ENCODE measurements at regions not wholly inside any gene's neighbourhood (a gene's known extent, or its start where the extent isn't known, plus 50 kb on each side); places are given as distances from the start of the nearest gene placed in this dataset.

GRCh38 chr4:120589787-120590186, 332.7 kb downstream of the PRDM5 start:
- no peaks in the 10 kb centered on the region for H4K20me1 ChIP-seq (ENCODE audit: control insufficient read depth, extremely low read depth, insufficient read depth, low read length)

GRCh38 chr4:120568731-120569130, 353.8 kb downstream of the PRDM5 start:
- dilution Hi-C loops (cut with MboI; ENCODE audit: extremely low pct_ligation_motif_present, low sequenced_read_pairs) = no loop called here
- Histone ChIP-seq H2AFZ (ENCODE audit: control insufficient read depth, low read length) (no peak overlapping the region), H3K4me3 (ENCODE audit: control insufficient read depth in 2 of 3, extremely low read depth in 1 of 3, insufficient read depth in 2 of 3, low read depth in 1 of 3, low read length in 3 of 3) (no peak overlapping the region), H3K9me3 (ENCODE audit: control insufficient read depth, low read depth, low read length) (no peaks in the 10 kb centered on the region), H3K9me1 (ENCODE audit: control insufficient read depth, extremely low read depth, insufficient read depth, low read length) (no peaks in the 10 kb centered on the region), H3K36me3 (ENCODE audit: control insufficient read depth in 2 of 2, extremely low read depth in 1 of 2, insufficient read depth in 2 of 2, low read length in 2 of 2) (no peaks in the 10 kb centered on the region), H3K79me2 (ENCODE audit: control insufficient read depth, insufficient read depth, low read length) (no peaks in the 10 kb centered on the region), H3K9ac (ENCODE audit: control insufficient read depth, extremely low read depth, insufficient read depth, low read length) (no peak overlapping the region), H3K4me2 (ENCODE audit: control insufficient read depth, extremely low read depth, insufficient read depth, low read depth, low read length) (no peak overlapping the region), H3K4me1 (ENCODE audit: control insufficient read depth, extremely low read depth, insufficient read depth, low read length) (no peaks in the 10 kb centered on the region), H4K20me1 (ENCODE audit: control insufficient read depth, extremely low read depth, insufficient read depth, low read length) (no peaks in the 10 kb centered on the region), H3K27me3 (ENCODE audit: control insufficient read depth, extremely low read depth, insufficient read depth, low read length) (no peaks in the 10 kb centered on the region), H3K27ac (ENCODE audit: control insufficient read depth, insufficient read depth, low read length) (no peak overlapping the region)
- FAIRE-seq = no peak
- TF ChIP-seq CTCF (optimal IDR thresholded peaks at IDR 0.05 in 1 of 3, IDR thresholded peaks at IDR 0.05 in 1 of 3, conservative IDR thresholded peaks at IDR 0.05 in 1 of 3; ENCODE audit: extremely low read depth in 1 of 3, insufficient read depth in 2 of 3, low read length in 3 of 3) = no peak
- no peak for TF ChIP-seq EZH2 (IDR thresholded peaks at IDR 0.05; ENCODE audit: low read length)
- DNase-seq (ENCODE audit: low read depth, low spot score) = no peak

More at GRCh38 chr4:120589787-120590186, 332.7 kb downstream of the PRDM5 start:
- no peaks in the 10 kb centered on the region for H3K9me3 ChIP-seq (ENCODE audit: control insufficient read depth, low read depth, low read length)
- no peak overlapping the region for H3K4me3 ChIP-seq (ENCODE audit: control insufficient read depth in 2 of 3, extremely low read depth in 1 of 3, insufficient read depth in 2 of 3, low read depth in 1 of 3, low read length in 3 of 3)
- no peak overlapping the region for H3K9ac ChIP-seq (ENCODE audit: control insufficient read depth, extremely low read depth, insufficient read depth, low read length)
- H3K79me2 ChIP-seq (ENCODE audit: control insufficient read depth, insufficient read depth, low read length) = no peaks in the 10 kb centered on the region
- no peaks in the 10 kb centered on the region for H3K27me3 ChIP-seq (ENCODE audit: control insufficient read depth, extremely low read depth, insufficient read depth, low read length)
- H3K4me2 ChIP-seq (ENCODE audit: control insufficient read depth, extremely low read depth, insufficient read depth, low read depth, low read length) = no peak overlapping the region
- TF ChIP-seq EZH2 (IDR thresholded peaks at IDR 0.05; ENCODE audit: low read length) (no peak), CTCF (optimal IDR thresholded peaks at IDR 0.05 in 1 of 3, IDR thresholded peaks at IDR 0.05 in 1 of 3, conservative IDR thresholded peaks at IDR 0.05 in 1 of 3; ENCODE audit: extremely low read depth in 1 of 3, insufficient read depth in 2 of 3, low read length in 3 of 3) (no peak)
- no peaks in the 10 kb centered on the region for H3K4me1 ChIP-seq (ENCODE audit: control insufficient read depth, extremely low read depth, insufficient read depth, low read length)
- FAIRE-seq (no peak), DNase-seq (ENCODE audit: low read depth, low spot score) (no peak)
- H3K9me1 ChIP-seq (ENCODE audit: control insufficient read depth, extremely low read depth, insufficient read depth, low read length) = no peaks in the 10 kb centered on the region
- no peaks in the 10 kb centered on the region for H3K36me3 ChIP-seq (ENCODE audit: control insufficient read depth in 2 of 2, extremely low read depth in 1 of 2, insufficient read depth in 2 of 2, low read length in 2 of 2)
- no peak overlapping the region for H3K27ac ChIP-seq (ENCODE audit: control insufficient read depth, insufficient read depth, low read length)
- dilution Hi-C loops (cut with MboI; ENCODE audit: extremely low pct_ligation_motif_present, low sequenced_read_pairs) = no loop called here
- H2AFZ ChIP-seq (ENCODE audit: control insufficient read depth, low read length) = no peak overlapping the region
